ENCODE measurements at regions not wholly inside any gene's neighbourhood (a gene's known extent, or its start where the extent isn't known, plus 50 kb on each side); places are given as distances from the start of the nearest gene placed in this dataset.

GRCh38 chr14:25101276-25101675 is 51.3 kb upstream of the STXBP6 start:
- DNase-seq (ENCODE audit: low read depth, low spot score): no peak

All from activated CD4-positive, CD25-positive, alpha-beta regulatory T cell treated with anti-CD3 and anti-CD28 coated beads, Interleukin-2, amount 50 U/mL, for 16 hours (primary cell).